ENCODE measurements at regions not wholly inside any gene's neighbourhood (a gene's known extent, or its start where the extent isn't known, plus 50 kb on each side); places are given as distances from the start of the nearest gene placed in this dataset.

- TF ChIP-seq CTCF (IDR thresholded peaks at IDR 0.05; ENCODE audit: control extremely low read depth in 1 of 3, insufficient read depth in 1 of 3, low read depth in 1 of 3, low read length in 3 of 3), result no peak
- TF ChIP-seq TAF7 (optimal IDR thresholded peaks at IDR 0.05; ENCODE audit: borderline replicate concordance, low read depth, low read length), result no peak
- no peak for TF ChIP-seq BACH1 (IDR thresholded peaks at IDR 0.05; ENCODE audit: low read length)
- TF ChIP-seq TEAD4 (IDR thresholded peaks at IDR 0.05; ENCODE audit: low read depth, low read length), result no peak
- no peak for TF ChIP-seq POLR2AphosphoS5 (IDR thresholded peaks at IDR 0.05; ENCODE audit: low read depth, low read length)
- no peak for TF ChIP-seq CTBP2 (IDR thresholded peaks at IDR 0.05; ENCODE audit: borderline replicate concordance, insufficient read depth, insufficient read length, low read length)
- no peak for TF ChIP-seq RFX5 (IDR thresholded peaks at IDR 0.05; ENCODE audit: borderline replicate concordance, low read depth, low read length)
- TF ChIP-seq TCF12 (IDR thresholded peaks at IDR 0.05; ENCODE audit: low read depth, low read length), result no peak
- TF ChIP-seq JUND (IDR thresholded peaks at IDR 0.05; ENCODE audit: low read length), result no peak
- no peak for TF ChIP-seq SP2 (IDR thresholded peaks at IDR 0.05; ENCODE audit: low read length)
Measured at GRCh38 chr3:14274612-14274936, 96.0 kb downstream of the LSM3 start (continued).

Measured in H1 (cell line).